Dedifferentiated amniotic fluid mesenchymal stem cell (primary cell): ENCODE measurements at regions not wholly inside any gene's neighbourhood (a gene's known extent, or its start where the extent isn't known, plus 50 kb on each side); places are given as distances from the start of the nearest gene placed in this dataset.

Source experiments
- DNase-seq: peaks from one replicate; pipeline ENCODE4 v3.0.0-alpha.2; 2016; ENCODE audit errors: extremely low spot score

DNA sequence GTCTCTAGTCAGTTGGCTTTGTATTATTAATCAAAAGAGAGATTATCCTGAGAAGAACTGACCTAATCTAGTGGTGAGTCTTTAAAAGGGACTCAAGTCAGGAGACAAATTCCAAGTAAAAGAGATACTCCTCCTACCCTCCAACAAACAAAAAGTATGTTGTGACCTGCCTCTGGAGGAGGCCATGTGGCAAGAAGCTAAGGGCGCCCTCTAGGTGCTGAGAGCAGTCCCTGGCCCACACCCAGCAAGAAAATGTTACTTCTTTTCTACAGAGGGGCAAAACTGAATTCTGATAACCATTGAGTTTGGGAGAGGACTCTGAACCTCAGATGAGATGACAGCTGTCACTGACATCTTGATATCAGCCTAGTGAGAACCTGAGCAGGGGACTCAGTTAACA lies 953.6 kb upstream of the AGA start:
- DNase-seq = no peak

DNA sequence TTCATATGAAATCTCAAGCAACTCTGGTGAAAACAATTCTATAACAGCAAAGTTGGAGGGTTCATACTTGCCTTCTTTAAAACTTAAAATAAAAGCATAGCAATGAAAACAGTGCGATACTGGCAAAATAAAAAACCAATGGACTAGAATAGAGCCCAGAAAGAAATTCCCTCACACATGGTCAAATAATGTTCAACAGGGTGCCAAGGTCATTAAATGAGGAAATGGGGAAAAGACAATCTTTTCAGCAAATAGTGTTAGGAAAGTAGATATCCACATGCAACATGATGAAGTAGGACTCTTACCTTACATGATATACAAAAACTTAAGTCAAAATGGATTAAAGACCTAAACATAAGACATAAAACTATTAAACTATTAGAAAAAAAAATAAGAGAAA lies 970.2 kb upstream of the AGA start:
- no peak for DNase-seq

DNA sequence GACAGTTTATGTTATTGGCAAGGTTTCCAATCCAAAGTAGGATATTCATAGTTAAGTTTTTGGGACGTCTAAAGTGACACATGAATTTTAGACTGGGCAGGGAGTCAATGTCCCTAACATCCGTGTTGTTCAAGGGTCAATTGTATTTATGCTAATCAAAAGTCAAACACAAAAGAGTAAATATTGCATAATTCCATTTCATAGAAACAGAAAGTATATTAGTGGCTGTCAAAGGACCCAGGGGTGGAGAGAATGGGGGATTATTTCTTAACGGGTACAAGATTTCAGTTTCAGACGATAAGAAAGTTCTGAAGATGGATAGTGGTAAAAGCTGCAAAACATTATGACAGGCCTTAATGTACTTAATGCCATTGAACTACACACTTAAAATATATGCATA lies 971.8 kb upstream of the AGA start:
- no peak for DNase-seq

DNA sequence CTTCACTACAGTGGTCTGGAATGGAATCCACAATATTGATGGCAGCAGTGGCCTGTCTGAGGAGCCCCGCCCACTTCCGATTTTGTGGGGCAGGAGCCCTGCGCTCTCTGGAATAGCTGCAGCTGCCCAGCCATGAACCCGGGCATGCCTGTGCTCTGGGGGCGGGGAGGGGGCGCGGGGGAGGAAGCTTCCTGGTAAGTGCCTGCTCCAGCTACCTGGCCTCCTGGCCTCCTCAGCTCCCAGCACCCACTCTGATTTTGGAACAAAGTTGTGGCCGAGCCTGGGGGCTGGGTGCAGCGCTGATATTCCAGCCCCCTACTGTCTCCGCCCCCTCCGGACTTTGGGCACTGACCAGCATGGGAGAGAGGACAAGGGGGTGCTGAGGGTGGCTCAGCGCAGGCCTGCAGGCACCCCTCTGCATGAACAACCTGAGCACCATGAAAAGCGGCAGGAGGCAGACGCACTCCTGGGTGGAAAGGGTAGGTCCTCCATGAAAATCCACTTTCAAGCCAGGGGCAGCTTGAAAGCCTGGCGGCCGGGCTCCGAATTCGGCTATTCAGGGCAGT lies 972.7 kb upstream of the AGA start:
- DNase-seq = no peak

DNA sequence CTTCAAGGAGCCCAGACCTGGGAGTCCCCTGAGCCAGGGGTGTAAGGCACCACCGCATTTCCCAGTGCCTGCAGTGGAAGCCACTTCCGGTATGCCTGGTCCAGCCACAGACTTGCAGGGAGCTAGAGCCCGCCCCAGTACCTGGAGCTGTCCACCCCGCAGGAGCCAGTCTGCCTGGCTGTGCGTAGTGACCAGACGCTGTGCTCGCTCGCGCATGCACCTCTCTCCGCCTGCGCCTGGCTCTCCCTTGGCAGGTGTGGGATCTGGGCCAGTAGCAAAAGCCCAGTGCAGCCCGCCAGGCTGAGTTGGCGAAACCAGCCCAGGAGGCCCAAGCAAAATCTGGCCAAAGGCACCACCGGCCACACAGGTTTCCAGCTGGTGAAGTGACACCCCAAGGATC lies 973.7 kb upstream of the AGA start:
- DNase-seq = no peak

DNA sequence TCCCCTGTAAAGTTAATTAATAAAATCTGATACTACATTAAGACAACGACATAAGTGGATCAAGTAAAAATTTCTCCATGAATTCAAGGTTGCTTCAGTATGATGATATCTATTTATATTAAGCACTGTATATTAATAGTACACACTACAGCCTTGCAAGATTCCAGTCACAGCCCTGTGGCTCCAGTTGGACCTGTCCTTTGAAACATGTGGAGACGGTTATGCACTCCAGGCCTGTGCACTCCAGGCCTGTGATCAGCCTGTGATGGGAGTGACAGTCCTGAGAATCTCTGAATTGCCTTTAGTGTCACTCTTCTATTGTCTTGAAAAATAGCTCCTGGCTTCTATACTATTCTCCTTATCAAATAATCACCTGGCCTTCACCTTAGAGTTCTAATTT lies 981.1 kb upstream of the AGA start:
- no peak for DNase-seq

DNA sequence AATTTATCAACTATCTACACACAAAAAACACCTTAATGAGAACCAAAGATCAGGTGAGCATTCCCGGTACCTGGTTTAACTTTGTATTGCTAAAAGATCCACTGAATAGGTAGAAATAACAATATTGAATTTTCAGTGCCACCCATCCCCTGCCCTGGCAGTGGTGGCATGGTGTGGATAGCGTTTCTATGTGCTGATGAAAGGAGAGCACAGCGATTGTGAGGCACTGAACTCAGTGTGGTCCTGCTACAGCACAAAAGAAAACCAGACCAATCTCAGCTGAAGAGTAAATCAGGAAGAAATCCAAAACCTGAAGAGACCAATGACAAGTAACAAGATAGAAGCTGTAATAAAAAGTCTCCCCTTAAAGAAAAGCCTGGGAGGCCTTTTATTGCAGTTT lies 984.6 kb upstream of the AGA start:
- no peak for DNase-seq

DNA sequence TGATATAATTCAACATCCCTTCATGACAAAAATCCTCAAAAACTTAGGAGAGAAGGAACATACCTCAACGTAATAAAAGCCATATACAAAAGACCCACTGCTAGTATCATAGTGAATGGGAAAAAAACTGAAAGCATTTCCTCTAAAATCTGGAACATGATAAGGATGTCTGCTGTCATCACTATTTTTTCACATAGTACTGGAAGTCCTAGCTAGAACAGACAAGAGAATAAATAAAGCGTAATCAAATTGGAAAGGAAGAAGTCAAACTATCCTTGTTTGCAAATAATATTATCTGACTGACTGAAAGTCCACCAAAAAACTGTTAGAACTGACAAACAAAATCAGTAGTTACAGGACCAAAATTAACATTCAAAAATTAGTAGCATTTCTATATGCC lies 985.4 kb upstream of the AGA start:
- DNase-seq = no peak

DNA sequence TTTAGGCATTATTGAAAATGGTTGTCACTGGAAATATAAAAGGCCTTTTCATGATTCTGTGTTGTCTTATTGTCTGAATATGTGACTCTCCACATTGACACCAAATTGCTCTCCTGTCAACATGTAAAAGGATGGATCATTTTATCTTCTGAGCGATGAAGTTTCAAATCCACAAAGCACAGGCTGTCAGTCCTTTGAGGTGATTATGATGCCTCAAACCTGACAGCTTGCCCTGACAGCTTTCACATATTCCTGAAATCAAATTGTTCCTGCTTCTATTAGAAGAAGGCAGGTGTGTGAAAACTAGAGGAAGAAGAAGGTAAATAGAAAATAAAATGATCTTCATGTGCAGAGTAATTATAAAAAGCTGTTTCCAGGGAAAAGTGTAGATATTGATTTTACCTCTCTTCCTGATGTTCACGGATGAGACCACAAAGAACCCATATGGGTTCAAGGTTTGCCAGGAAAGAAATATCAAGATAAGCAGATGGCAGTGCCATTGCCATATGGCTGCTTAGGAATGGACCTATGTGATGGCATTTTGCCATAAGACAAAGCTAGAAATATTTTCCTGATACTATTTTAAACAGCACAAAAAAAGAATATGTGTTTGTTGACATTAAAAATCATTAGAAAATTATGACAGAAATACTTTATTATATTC lies 1006.3 kb upstream of the AGA start:
- no peak for DNase-seq

DNA sequence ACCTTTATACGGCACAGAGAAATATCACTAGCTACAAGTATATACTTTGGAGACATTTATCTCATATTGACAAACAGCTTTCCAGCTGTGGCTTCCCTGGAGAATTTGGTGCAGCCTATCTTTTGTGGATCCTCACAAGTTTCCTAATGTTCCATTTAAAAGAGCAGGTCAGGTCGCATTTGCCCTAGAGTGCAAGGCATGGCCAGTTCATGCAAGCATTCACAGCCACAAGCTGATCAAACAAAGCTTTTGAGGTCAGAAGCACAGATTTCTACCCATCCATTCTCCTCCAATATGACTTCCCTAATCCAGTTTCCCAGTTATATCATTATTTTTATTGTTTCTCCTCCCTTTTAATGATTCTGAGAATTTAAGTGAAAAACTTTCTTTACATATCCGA lies 1008.4 kb upstream of the AGA start:
- DNase-seq = no peak

DNA sequence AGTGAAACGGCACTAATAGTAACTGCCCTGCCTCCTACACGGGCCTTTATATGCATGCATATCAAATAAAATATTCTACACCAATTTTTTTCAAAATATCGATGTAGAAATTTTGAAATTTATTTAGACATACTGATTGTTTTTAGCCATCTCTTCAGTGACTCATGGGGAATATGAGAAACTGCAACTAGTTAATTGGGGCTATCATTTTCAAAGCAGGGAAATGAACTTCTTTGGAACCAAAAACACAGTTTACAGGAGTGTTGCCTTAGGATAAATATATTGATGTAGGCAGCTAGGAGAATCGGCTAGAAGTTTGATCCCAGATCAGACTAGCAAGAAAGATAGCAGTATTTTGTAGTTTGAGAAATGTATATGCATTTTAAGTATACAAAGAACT lies 1010.8 kb upstream of the AGA start:
- DNase-seq = no peak

DNA sequence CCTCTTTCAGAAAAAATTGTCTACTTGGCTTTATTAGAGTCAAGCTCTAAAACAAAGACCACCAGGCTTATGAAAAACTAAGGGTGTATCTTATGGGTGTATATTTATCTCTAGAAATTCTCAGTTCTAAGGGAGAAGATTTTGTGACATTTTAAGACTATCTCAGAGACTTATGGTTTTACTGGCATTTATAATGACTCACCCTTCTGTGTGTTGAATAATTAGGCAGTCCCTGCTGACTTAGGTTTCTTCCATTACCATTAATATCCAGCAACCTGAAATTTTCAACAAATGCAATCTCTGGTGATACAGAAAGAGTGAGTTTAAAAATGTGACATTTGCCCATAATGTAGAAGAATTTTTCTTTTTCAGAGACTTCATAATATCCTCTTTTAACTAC lies 1015.0 kb upstream of the AGA start:
- DNase-seq = no peak

DNA sequence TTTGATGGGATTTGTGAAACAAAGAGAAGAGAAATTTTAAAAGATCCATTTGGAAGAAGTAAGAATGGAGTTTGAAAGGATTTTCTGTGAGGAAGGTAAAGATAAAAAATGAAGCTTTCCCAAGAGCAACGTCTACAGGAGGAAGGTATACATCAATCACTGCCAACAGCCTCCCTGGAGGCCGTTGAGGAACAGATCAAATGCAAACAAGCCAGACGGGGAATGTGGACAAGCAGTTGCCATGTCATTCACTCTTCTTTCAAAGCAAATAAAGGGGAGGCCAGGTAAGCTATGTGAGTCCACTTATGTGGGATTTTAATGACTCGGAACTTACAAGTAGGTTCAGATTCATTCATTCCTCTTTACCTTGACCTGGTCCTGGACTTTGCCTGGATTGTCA lies 1020.5 kb upstream of the AGA start:
- no peak for DNase-seq

DNA sequence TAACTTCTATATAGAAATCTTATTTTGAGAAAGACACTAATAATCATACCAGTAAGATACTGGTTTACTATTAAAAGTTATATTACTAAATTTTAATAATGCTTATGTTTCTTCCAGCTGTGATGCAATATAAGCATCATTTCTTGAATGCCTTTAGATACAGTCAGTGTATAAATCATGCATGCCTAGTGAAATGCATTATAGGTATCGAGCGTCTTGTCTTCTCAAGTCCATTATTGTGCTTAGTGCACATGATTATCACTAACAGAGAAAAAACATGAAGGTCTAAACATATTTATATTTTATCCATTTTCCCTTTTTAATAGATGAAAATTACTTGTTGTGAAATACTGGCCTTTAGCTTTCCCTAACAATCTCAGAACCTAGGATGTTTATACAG lies 1021.5 kb upstream of the AGA start:
- no peak for DNase-seq

DNA sequence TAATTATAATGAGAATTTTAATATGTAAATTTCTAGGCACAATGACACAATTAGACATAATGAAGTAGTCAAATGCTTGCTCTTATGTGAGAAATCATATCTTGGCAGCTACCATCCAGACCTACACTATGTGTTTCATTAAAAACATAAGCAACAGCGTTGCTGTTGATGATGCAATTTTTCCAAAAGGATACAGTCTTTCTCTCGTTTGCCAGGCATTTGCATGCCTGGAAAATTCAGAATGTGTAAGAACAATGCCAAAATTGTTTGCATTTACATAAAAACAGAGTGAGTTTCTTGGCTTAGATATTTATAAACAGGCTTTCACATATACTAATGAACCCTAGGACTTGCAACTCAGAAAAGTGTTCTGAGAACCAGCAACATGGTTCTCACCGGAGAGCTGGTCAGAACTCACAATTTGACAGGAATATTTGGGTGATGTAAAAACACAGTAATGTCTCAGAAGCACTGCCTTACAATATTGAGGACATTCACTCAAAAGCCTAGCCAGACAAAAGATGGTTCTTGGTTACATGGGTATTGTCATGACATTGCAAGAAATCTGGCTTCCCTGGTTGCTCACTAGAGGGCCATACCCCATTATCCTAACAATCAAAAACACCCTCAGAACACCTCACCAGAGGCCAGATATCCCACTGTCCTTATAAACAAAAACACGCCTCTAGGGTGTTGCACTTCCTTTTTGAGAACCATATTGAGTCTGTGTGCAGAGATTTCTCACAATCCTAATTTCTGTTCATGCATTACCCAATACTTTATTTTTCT lies 1029.0 kb upstream of the AGA start:
- no peak for DNase-seq

DNA sequence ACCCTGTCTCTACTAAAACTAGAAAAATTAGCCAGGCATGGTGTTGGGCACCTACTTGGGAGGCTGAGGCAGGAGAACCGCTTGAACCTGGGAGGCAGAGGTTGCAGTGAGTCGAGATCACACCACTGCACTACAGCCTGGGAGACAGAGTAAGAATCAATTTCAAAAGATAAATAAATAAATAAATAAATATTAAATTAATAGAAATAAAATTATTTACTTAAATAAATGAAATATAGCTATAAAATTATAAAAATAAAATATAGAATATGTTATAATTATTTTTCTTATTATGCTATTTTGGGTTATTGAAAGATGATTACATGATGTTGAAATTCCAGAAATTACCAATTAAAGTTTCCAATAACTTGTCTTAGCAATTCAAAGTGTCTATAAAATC lies 1029.8 kb upstream of the AGA start:
- no peak for DNase-seq

DNA sequence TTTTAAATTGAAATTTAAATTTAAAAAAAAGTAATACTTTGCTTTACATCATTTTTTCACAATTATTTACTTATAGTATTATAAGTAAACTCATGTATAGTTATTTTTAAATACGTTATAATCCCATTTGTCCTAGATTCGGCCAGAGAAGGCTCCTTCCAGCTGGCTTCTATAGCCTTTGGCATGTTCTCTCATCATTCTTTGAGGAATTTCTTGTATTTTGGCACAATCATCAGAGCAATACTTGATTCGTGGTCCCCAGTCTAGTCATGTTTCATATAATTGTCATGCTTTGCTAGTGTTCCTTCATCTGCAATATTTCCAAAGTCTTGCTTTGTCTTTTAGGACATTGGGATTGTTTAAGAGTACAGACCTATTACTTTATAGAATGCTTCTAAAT lies 1037.9 kb upstream of the AGA start:
- no peak for DNase-seq

DNA sequence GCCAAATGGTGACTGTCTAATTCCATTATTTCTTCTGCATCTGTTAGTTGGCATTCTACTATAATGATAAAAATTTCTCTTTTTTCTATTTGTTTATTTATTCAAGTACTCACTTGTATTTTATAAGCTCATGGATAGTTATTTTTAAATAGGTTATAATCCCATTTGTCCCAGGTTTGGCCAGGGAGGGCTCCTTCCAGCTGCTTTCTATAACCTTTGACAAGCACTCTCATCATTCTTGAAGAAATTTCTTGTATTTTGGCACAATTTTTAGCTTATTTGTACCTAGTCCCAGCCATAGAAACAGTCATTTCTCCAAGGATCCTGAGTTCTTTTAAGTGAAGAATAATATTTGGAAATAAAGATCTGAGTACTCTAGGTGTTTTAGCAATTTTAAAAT lies 1038.6 kb upstream of the AGA start:
- DNase-seq = no peak

DNA sequence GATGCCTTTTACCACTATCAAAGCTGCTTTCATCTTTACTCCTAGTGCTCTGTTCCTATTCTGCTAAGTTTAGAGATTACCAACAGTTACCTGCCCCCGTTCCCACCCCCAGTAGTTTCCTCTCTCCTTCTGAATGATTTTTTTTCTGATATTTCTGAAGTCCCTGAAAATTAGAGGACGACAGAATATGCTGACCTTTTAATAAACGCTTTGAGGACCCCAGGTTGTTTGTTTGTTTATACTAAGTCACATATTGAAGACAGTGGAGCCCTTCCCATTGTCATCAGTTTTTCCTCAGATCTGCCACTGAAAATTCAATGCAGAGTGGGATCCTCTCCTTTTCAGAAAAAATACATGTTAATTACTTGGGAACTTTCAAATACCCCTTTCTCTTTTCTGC lies 1039.3 kb upstream of the AGA start:
- no peak for DNase-seq

DNA sequence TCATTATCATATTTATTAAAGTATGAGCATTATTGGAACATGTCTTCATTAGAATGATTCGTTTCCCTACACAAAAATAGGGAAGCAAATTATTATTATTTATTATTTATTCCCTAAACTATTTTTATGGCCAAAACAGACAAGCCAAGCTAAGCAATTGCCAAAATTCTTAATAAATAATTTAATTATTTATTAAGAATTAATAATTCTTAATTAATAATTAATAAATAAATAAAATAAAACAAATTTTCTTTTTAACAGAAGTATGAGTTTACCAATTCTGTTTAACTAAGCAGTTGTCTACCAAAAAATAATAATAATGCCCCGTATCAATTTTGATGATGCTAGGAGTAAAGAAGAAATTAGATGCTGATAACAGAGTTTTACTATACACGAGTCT lies 1080.8 kb upstream of the AGA start:
- no peak for DNase-seq

DNA sequence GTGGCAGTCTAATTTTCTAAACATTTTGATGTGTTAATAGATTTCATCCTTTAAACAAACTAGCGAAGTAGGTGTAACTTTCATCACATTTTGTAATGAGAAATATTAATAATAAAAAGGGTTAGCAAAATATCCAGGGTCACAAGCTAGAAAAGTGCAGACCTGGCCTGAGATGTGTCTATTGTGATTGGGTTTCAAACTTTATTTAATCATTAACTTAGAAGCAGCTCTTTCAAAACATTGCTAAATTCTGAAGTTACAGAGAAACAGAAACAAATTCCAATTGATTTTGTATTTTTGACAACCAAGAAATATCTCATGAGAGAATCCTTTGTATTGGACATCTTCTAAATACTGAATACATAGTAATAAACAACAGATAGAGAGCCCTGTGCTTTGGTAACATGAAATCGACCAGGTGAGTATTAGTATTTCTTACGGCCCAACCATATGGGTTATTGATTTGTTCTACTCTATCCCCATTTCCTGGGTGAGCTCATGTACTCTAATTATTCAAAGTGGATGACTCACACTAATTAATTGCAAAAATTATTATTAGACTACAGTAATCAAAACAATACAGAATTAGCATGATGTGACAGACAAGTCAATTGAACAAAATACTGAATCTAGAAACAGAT lies 1093.8 kb upstream of the AGA start:
- no peak for DNase-seq

DNA sequence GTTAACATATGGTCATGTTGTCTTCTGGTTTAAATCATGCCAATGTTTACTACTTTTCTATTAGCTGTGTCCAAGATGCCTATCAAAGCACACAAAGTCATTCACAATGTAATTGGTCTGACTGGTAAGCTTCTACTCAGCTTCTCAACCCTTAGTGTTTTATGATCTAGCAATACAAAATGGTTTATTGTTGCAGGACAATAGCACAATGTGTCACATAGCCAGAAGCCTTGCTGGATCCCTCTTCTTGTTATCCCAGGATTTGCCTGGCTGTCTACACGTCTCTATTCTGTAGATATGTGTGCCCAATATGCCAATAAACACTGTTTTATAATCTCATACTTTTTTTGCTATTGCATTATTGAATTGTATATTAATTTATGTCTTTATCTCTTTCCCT lies 1111.0 kb upstream of the AGA start:
- no peak for DNase-seq

DNA sequence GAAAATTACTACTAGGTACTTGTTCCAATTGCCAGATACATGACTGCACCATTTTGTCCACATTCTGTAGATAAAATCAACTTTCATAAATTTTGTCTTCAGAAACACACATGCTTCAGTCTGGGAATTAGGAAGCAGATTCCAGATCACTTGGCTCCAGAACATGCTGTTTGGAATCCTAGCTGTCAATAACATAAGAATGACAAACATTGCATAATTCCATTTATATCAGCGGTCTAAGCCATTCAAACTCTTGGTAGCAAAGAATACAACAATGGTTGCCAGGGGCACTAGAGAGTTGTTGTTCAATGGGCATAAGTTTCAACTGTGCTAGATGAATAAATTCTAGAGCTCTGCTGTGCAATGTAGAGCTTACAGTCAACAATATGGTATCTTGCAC lies 1112.1 kb upstream of the AGA start:
- no peak for DNase-seq
